GM18909 (cell line): ENCODE measurements at regions not wholly inside any gene's neighbourhood (a gene's known extent, or its start where the extent isn't known, plus 50 kb on each side); places are given as distances from the start of the nearest gene placed in this dataset.
A peak's percentile ranks its signal among the peaks of the same experiment; 100 is the strongest.

Source experiments
- ATAC-seq: cut with Tn5 transposase; IDR thresholded peaks from one replicate; pipeline ENCODE4 v1.9.1; 2021; ENCODE audit warnings: mild to moderate bottlenecking; ENCODE audit not compliant: unreplicated experiment, poor library complexity

DNA sequence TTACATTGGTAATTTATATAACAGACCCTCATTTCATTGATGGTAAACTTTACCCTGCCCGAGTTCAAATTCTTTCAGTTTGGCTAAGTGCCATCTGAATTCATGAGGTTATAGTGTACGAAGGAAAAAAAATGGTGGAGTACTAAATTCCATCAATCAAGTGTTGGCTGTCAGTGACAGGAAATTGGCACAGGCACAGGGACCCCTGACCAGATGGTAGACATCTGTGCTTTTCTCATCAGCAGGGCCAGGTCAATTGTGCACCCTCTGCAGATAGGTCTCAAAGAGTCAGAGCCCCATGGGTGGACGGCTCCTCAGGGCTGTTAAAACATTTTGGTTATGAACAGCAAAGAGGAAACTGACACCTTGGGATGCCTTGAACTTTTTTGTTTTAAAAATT, 439.2 kb downstream of the SETBP1 start:
- ATAC-seq = no peak

DNA sequence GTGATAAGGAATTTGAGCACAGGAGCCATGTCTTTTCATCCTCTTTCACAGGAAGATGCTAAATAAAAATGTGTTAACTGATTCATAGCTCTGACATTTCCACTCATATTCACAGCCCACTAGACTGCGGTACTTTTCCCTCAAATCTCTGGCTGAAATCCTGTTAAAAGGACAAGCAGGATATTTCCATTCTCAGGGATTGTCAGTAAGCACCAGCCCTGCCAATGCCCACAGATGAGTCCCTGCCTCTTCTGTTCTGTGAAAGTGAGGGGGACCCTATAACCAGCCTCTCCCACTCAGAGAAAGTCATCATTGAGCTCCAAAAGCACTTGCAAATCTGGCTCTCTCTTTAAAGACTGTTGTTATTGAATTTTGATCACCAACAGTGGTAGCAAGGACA, 440.5 kb downstream of the SETBP1 start:
- no peak for ATAC-seq

DNA sequence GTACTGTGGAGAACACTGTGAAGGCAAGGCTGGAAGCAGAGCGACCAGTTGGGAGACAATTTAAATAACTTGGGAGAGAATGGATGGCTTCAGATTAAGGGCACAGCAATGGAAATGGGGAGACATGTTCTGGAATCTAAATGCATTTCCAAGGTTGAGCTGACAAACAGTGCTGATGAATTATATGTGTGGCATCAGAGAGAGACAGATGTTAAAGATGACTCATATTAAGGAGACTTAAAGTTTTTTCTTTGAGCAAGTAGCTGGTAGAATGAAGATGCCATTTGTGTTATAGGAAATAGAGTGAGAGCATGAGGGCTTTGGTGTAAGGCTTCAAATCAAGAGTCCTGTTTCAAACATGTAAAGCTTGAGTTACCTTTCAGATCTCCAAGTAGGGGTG, 441.8 kb downstream of the SETBP1 start:
- ATAC-seq = no peak

DNA sequence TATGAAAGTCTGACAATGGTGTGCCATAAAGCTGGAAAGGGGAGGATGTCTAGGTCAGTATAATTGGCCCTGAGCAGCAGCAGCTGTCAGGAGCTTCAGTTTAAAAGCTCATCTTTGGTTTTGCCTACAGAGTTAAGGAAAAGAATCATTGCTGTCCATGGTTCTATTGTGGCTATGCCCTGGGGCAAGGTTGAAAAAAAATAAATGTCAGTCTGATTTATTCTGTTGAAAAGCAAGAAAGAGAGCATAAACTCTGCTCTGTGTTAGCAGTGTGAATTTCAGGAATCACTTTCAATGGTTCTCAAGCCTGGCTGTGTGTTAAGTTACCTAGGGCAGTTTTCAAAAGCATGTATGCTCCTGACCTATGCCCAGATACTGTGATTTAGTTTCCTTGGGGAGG, 446.7 kb downstream of the SETBP1 start:
- ATAC-seq = no peak

DNA sequence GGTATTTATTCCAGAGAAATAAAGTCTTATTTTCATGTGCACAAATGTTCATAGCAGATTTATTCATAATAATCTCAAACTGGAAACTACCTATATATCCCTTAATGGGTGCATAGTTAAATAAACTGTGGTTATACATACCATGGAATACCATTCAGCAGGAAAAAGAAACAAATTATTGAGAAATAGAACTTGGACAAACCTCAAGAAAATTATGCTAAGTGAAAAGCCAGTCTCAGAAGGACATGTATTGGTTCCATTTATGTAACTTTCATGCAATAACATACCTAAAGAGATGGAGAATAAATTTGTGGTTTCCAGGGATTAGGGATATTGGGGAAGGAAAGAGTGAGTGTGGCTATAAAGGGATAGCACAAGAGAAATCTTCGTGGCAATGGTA, 452.6 kb downstream of the SETBP1 start:
- ATAC-seq = no peak

DNA sequence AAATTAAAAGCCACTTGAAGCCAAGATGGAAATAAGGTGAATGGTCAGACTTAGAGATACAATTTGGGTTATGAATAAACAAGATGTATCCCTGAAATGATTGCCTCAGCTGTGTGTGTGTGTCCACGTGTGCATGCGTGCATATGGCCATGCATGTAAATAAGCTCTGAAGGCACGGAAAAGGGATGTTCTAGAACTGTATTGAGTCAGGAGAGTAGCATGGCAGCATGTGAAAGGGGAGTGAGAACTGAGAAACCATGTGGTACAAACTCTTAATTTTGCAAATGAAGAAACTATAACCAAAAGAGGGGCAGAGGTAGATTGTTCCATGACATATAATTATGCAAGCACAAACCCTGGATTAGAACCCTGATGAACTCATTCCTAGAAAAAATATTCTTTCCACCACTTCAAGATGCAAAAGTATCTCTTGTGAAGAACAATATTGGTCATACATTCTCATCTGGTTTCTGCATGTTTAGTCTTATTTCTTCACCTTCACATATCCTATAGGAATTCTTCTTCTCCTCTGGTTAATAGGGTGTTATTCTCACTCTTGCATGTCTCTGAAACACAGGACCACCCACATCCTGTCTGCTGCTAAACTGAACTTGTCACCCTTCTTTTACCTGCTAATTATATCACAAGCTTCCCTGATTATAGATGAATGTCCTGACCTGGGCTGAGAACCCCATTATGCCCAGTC, 455.8 kb downstream of the SETBP1 start:
- ATAC-seq = no peak

DNA sequence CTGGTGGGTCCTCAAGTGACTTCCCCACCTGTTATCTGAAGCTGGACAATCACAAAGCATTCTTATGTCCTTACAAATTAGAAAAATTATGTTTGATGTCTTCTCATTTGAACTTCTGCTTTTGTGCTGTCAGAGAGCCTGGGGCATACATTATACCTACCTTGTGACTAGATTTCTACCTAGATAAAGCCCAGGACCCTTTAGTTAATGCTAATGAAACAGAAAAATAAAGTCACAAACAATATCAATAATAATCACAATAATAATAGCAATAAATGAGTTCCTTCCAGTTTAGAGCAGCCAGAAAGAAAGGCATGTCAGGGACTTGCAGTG, 456.4 kb downstream of the SETBP1 start:
- ATAC-seq = no peak

DNA sequence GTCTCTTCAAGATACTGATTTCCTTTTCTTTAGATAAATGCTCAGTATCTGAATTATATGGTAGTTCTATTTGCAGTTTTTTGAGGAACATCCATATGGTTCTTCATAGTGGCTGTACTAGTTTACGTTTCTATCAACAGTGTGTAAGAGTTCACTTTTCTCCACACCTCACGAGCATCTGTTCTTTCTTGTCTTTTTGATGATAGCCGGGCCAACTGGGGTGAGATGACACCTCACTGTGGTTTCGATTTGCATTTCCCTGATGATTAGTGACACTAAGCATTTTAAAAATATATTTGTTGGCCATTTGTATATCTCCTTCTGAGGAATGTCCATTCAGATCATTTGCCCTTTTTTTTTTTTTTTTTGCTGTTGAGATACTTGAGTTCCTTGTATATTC, 458.8 kb downstream of the SETBP1 start:
- no peak for ATAC-seq

DNA sequence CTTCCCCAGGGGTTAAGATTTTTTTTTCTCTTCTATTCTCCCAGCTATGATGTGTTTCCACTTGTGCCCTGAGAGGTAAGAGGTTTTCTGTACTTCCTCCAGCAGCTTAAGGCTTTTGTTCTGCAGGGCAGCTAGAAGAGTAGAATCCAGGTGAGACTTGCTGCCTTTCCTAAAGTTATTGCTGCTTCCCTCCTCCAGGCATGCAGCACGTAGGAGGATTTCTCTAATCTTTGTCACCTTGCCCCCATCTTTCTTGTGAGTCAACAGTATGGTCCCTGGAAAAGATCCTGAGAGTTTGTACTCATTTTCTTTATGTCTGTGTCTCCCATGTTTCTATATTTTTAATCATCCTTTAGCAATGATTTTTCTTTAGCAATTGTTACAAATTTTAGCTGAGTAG, 462.2 kb downstream of the SETBP1 start:
- no peak for ATAC-seq

DNA sequence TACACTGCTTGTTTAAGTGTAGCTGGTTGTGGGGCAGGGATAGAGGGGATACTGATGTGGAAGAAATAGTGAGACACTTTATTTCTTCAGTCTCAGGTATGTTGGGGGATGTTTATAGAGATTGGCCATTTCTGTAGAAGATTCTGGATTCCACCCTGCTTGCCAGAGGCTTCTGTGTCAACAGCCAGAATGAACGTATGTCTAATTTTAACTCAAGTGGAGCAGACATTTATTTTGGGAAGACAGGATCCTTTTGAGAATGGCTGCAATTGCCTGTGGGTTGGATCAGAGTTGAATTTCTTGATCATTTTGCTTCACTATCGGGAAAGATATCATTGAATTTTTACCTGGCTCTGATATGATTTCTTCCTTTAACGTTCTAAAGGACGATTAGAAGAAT, 465.6 kb upstream of the SLC14A2 start:
- no peak for ATAC-seq

DNA sequence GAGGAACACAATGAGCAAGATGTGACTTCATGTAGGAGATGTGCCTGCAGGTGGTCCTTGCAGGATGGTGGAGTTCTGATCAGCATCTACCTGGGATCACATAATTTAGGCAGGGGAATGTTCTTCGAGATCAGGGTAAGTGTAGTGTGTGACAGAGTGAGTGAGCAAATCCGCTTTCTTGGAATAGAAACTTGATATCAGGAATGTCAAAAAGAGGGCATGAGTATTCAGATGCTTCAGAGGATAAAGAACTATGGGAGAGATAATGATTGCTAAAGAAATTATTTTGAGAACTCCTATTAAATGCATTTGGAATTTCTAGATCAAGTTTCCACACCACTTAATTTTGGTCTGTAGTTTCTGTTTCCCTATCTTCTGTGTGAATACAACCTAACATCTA, 463.6 kb upstream of the SLC14A2 start:
- ATAC-seq = no peak

DNA sequence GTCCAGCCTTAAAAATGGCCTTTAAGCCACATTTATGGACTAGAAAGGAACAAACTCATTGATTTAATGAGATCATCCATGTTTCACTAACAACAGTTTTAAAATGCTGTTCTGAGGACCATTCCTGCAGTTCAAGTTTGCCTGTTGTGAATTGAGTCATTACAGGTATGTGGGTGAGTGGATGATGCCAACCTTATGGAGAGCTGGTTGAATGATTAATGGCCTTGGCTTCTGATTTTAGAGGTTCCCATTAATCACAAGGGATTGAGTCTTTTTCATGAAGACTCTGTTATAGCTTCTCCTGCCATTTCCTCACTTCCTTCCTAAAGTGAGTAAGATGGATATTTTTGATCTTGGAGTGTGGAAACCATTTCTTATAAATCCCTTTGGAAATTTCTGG, 459.8 kb upstream of the SLC14A2 start:
- ATAC-seq = no peak

DNA sequence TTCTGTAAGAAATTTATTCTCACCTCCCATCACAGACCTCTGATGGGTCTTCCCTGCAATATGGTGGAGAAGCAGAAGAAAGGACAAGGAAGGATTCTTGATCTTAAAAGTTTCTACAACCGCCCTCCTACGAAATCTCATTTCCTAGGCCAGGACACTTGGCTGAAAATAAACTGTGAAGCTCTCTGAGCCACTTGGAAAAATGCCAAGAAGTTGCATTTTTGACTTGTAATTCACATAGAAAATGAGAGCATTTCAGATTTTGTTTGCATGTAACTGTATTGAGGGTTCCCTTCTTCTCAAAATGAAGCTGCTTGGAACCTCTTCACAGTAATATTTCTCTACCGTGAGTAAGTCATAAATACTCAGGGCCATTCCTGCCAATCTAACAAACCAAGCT, 458.3 kb upstream of the SLC14A2 start:
- ATAC-seq = no peak

DNA sequence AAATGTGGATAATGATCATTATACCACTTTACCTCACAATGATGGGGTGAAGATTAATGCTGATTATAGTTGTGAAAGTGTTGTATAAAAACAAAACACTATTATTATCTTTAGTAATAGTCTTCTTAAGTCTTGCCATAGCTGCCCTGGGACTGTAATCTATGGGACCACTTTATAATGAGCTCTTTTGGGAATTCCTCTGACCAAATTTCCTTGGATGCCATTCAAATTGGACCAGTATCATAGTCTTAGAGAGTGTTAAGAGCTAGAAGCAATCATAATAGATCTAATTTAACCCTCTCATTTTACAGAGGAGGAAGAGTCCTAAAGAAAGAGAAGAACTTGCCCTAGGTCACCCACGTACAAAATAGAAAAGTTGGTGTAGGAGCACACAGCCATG, 457.7 kb upstream of the SLC14A2 start:
- no peak for ATAC-seq

DNA sequence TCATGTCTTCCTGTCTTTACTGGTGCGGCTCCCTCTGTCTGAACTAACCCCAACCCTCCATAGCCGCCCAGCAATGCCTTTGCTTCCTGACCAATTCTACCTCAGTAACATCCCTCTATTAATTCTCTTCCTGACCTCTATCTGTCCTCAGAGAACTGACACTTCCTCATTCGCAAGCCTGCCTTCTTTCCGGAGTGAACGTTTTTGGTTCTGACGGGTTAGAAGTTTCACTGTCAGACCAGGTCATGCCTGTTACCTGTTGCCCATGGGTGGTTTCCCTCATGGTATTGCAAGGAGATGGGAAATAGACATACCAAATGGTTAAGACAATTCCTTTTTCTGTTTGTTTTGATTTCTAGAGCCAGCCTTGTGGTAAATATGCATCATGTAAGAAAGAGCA, 453.4 kb upstream of the SLC14A2 start:
- ATAC-seq = peak; percentile 92

DNA sequence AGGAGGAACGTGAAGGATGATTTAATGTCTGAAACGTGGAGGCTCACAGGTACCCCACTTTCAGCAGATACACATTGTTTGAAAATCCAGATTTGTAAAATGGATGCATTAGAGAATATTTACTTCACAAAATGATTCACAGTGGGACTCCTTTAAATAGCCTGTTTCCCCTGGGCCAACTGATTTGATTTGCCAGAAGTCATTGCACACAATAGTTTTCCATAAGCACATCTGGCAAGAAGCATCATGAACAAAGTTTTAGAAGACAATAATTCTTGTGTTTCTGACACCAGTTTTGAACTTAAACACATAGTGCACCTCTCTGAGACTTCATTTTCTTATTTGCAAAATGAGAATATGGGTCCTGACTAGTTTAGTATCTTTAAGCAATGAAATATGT, 451.4 kb upstream of the SLC14A2 start:
- ATAC-seq = no peak

DNA sequence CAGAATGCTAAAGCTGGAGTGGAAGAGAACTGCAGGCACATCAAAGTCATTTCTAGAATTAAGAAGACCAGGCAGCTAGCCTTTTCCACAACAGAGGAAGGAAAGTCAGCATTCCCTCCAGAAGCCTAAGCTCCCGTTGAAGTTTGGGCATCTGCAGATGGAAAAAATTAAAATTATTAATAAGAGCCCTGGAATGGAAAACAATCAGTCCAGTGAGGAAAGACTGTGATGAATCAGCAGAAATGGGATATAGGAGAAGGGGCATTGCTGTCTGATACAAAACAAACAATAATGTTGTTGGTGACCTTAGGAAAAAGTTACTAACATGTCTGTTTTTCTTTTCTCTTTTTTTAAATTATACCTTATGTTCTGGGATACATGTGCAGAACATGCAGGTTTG, 450.7 kb upstream of the SLC14A2 start:
- ATAC-seq = no peak

DNA sequence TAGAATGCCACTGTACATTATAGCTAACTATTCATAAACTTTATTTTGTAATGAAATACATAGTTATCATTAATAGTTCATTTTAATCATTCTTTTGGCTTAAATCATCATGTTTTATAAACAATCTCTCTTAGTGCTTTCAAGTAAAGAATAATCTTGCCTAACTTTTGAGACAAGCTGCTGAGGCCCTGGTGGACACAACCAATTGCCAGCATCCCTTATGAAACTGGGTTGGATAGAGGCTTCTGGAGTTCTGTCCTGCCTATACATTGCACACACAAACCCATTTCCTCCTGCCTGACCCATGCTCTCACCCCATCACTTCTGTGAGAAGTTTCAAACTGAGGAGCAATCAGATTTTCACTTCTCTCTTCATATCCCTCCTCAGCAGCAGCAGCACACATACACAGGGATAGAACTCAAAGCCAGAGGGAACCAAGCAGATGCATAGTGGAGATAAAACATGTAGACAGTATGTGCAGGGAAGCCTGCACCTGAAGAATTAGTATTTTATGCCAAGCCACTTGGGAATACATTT, 450.0 kb upstream of the SLC14A2 start:
- ATAC-seq = no peak

DNA sequence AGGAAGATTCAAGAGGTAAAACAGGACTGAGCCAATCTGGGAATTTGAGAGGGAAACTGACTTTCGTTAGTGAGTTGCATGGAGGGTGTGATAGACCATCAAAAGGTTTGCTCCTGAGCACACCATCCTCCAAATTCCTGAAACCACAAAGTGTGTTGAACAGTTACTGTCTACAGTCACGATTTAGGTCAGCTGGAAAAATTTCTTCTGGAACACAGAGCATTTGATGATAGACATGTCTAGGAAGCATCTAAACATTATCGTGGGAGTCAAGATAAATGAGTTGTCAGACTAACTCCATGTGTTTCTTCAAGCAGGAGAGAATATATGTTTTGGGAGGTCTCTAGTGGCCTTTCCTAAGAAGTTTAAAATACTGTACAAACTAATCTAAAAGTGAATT, 449.4 kb upstream of the SLC14A2 start:
- ATAC-seq = no peak

DNA sequence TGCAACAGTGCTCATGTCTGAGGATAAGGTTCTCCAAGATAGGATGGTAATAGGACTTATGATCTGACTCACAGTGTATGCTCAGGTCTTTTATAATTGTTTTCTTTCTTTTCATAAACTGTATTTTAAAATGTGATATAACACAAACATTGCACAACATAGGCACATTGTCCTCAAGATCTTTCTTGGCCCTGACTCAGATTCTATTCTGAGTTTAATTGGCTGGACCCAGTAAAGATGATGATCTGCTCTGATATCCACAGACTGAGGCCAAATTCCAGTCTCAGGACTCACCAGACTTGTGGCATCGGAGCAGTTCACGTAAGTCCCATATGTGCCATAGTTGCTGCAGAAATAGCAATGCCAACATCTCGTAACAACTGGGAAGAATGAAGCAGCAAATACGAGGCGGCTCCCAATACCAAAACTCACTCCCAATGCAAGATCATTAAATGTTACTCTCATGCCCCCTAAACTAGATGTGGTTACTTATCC, 448.9 kb upstream of the SLC14A2 start:
- no peak for ATAC-seq

DNA sequence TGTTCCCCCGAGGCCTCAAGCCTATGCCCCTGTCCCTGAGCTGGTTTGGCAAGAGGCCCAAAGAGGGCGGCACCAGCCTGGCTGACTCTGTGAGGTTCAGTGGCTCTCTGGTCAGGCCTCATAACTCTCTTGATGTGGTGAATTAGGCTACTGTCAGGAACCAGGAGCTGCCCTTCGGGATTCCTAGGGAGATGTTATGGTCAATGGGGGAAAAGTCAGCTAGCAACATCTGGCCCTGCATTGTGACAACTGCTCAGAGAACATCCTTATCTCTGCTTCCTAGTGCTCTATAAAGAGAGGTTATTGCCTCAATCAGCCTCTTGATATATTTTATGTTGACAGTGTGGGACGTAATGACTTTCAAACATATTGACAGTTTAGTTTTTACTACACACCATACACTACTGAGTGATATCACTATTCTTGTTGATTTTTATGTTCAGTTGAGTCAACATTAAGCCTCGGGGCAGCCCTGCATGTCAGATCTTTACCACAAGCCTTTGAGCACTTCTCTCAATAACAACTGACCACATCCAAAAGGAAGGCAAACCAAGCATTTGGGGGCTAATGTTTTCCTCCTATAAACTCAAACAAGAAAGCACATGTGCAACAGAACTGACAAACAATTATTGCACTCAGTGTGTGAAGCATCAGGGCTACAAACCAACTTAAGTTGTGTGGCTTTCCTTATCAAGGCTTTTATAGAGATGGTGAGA, 448.3 kb upstream of the SLC14A2 start:
- ATAC-seq = peak; percentile 39
